ENCODE measurements at regions not wholly inside any gene's neighbourhood (a gene's known extent, or its start where the extent isn't known, plus 50 kb on each side); places are given as distances from the start of the nearest gene placed in this dataset.

- TF ChIP-seq EZH2 (IDR thresholded peaks at IDR 0.05; ENCODE audit: borderline replicate concordance, low read depth, low read length, poor library complexity, severe bottlenecking) = no peak
- TF ChIP-seq, protein P1, sequence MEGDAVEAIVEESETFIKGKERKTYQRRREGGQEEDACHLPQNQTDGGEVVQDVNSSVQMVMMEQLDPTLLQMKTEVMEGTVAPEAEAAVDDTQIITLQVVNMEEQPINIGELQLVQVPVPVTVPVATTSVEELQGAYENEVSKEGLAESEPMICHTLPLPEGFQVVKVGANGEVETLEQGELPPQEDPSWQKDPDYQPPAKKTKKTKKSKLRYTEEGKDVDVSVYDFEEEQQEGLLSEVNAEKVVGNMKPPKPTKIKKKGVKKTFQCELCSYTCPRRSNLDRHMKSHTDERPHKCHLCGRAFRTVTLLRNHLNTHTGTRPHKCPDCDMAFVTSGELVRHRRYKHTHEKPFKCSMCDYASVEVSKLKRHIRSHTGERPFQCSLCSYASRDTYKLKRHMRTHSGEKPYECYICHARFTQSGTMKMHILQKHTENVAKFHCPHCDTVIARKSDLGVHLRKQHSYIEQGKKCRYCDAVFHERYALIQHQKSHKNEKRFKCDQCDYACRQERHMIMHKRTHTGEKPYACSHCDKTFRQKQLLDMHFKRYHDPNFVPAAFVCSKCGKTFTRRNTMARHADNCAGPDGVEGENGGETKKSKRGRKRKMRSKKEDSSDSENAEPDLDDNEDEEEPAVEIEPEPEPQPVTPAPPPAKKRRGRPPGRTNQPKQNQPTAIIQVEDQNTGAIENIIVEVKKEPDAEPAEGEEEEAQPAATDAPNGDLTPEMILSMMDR (conservative IDR thresholded peaks at IDR 0.05; ENCODE audit: low read depth, low read length) = no peak
These were observed 247.4 kb upstream of the RAB6C start for GRCh38 chr2:129731907-129732629.

All from A673 (cell line).